ENCODE measurements at regions not wholly inside any gene's neighbourhood (a gene's known extent, or its start where the extent isn't known, plus 50 kb on each side); places are given as distances from the start of the nearest gene placed in this dataset.
"Not testable (repeated sequence)": the region's sequence is repeated elsewhere in the genome, so short reads cannot be mapped to it uniquely, and the experiment has no call there.

GRCh38 chr1:120647182-120647581 lies 76.6 kb upstream of the NBPF26 start:
- intact Hi-C loops (cut with DNase I); DNase-seq: not testable (repeated sequence)
- ATAC-seq = peak in 1 of 2 donors; percentile 38

GRCh38 chr1:120648915-120649623 lies 74.7 kb upstream of the NBPF26 start:
- intact Hi-C loops (cut with DNase I); DNase-seq: not testable (repeated sequence)
- ATAC-seq = peak; percentile 15 to 16

- intact Hi-C loops (cut with DNase I); DNase-seq: not testable (repeated sequence)
- peak in 1 of 2 donors; percentile 27 for ATAC-seq
These were observed 74.0 kb upstream of the NBPF26 start for GRCh38 chr1:120649730-120650129.

GRCh38 chr1:120654114-120654513 lies 69.6 kb upstream of the NBPF26 start:
- DNase-seq; intact Hi-C loops (cut with DNase I): not testable (repeated sequence)
- peak in 1 of 2 donors; percentile 88 for ATAC-seq

GRCh38 chr1:120655394-120655793 lies 68.4 kb upstream of the NBPF26 start:
- DNase-seq; intact Hi-C loops (cut with DNase I); ATAC-seq: not testable (repeated sequence)

- DNase-seq; intact Hi-C loops (cut with DNase I): not testable (repeated sequence)
- peak; percentile 22 to 50 for ATAC-seq
These were observed 67.6 kb upstream of the NBPF26 start for GRCh38 chr1:120656116-120656515.

- intact Hi-C loops (cut with DNase I); DNase-seq: not testable (repeated sequence)
- peak in 1 of 2 donors; percentile 69 for ATAC-seq
These were observed 65.9 kb upstream of the NBPF26 start for GRCh38 chr1:120657804-120658203.

- ATAC-seq; DNase-seq; intact Hi-C loops (cut with DNase I): not testable (repeated sequence)
These were observed 65.1 kb upstream of the NBPF26 start for GRCh38 chr1:120658622-120659021.

GRCh38 chr1:120659133-120659532 lies 64.6 kb upstream of the NBPF26 start:
- ATAC-seq; intact Hi-C loops (cut with DNase I); DNase-seq: not testable (repeated sequence)

GRCh38 chr1:120664376-120665249 lies 59.1 kb upstream of the NBPF26 start:
- peak; percentile 55 to 63 for ATAC-seq
- intact Hi-C loops (cut with DNase I); DNase-seq: not testable (repeated sequence)

GRCh38 chr1:120665250-120665577 lies 58.5 kb upstream of the NBPF26 start:
- DNase-seq (peak; percentile 21), ATAC-seq (peak; percentile 99 to 100)
- intact Hi-C loops (cut with DNase I) = not testable (repeated sequence)

- intact Hi-C loops (cut with DNase I); DNase-seq; ATAC-seq: not testable (repeated sequence)
These were observed 55.6 kb upstream of the NBPF26 start for GRCh38 chr1:120668187-120668586.
